H1 (cell line): ENCODE measurements at regions not wholly inside any gene's neighbourhood (a gene's known extent, or its start where the extent isn't known, plus 50 kb on each side); places are given as distances from the start of the nearest gene placed in this dataset.

ENCODE experiments used
- CHD2 ChIP-seq: IDR thresholded peaks from 2 replicates; pipeline ENCODE4 v1.6.1; 2012; ENCODE audit warnings: low read length, improper control_type of control experiment
- EZH2 ChIP-seq: fragments of 200-600 bp; sonication (generic); IDR thresholded peaks from 2 replicates; pipeline ENCODE4 v1.7.1; 2012; ENCODE audit warnings: low read depth, mild to moderate bottlenecking, moderate library complexity, low read length, inconsistent platforms; ENCODE audit not compliant: severe bottlenecking
- GTF2F1 ChIP-seq: IDR thresholded peaks from 2 replicates; pipeline ENCODE4 v1.6.1; 2012; ENCODE audit warnings: low read depth, low read length, improper control_type of control experiment, borderline replicate concordance
- JUND ChIP-seq: IDR thresholded peaks from 2 replicates; pipeline ENCODE4 v1.6.1; 2011; ENCODE audit warnings: mild to moderate bottlenecking, improper control_type of control experiment, low read length
- NRF1 ChIP-seq: IDR thresholded peaks from 2 replicates; pipeline ENCODE4 v1.6.1; 2011; ENCODE audit warnings: mild to moderate bottlenecking, low read depth, low read length, improper control_type of control experiment
- POLR2A ChIP-seq, 2 experiments: IDR thresholded peaks; 1 replicate in 1 of 2; 2 replicates in 1 of 2; pipeline ENCODE4 v1.6.1; 2011; ENCODE audit warnings: low read depth in 2 of 2, low read length in 2 of 2, mild to moderate bottlenecking in 2 of 2; ENCODE audit errors: control extremely low read depth in 1 of 2
- POLR2AphosphoS5 ChIP-seq: IDR thresholded peaks from 2 replicates; pipeline ENCODE4 v1.6.1; 2011; ENCODE audit warnings: low read depth, low read length
- RAD21 ChIP-seq, 2 experiments: IDR thresholded peaks in 1 of 2; conservative IDR thresholded peaks in 1 of 2; 2 replicates each; pipeline ENCODE4 v1.6.1; 2011; ENCODE audit warnings: low read depth in 2 of 2, low read length in 2 of 2, improper control_type of control experiment in 1 of 2, inconsistent platforms in 1 of 2, mild to moderate bottlenecking in 1 of 2, moderate library complexity in 1 of 2
- SIN3A ChIP-seq, 2 experiments: IDR thresholded peaks in 1 of 2; conservative IDR thresholded peaks in 1 of 2; 2 replicates each; pipeline ENCODE4 v1.6.1; 2011 to 2012; ENCODE audit warnings: low read length in 2 of 2, improper control_type of control experiment in 1 of 2, low read depth in 1 of 2, mild to moderate bottlenecking in 1 of 2
- TBP ChIP-seq: IDR thresholded peaks from 2 replicates; pipeline ENCODE4 v1.6.1; 2011; ENCODE audit warnings: low read depth, low read length, improper control_type of control experiment

DNA sequence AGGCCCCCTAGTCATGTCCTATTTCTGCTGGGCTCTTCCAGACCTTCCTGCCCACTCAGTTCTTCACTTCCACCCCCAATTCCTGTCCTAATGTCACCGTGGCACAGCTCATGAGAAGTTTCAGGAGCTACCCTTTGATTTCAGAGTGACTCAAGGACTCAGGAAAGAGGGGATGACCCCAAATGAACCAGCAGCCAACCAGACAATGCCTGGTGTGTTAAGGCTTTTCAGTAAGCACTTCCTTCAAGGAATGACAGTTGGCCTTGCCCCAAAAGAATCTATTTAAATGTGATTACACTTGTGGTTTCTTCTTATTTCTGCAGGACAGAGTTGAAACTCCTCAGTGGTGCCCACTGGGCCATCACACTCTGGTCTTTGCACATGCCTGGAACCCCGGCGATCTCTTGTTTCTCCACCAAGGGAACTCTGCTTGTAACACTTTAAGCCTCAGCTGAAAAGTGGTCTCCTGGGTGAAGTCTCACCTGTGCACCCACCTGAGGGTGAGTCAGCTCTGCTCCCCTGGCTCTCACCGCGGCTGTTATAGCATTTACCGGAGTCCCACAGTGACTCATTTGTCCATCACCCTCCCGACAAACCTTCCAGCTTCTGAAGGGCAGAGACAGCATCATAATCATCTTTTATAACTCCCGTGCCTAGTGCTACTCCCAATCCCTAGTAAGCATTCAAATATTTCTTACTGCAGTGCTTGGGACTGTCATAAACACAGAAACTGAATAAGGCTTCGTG lies 123.0 kb upstream of the SVIL start:
- no peak for TF ChIP-seq TBP
- no peak for TF ChIP-seq POLR2AphosphoS5
- TF ChIP-seq CHD2, result no peak
- TF ChIP-seq POLR2A (IDR thresholded peaks at IDR 0.05; ENCODE audit: control extremely low read depth in 1 of 2, low read depth in 2 of 2, low read length in 2 of 2), result no peak
- no peak for TF ChIP-seq SIN3A (conservative IDR thresholded peaks at IDR 0.05 in 1 of 2, IDR thresholded peaks at IDR 0.05 in 1 of 2; ENCODE audit: low read depth in 1 of 2, low read length in 2 of 2)
- no peak for TF ChIP-seq JUND
- no peak for TF ChIP-seq GTF2F1
- TF ChIP-seq RAD21 (IDR thresholded peaks at IDR 0.05 in 1 of 2, conservative IDR thresholded peaks at IDR 0.05 in 1 of 2; ENCODE audit: low read depth in 2 of 2, low read length in 2 of 2), result no peak
- no peak for TF ChIP-seq EZH2
- TF ChIP-seq NRF1, result no peak
